ENCODE measurements at regions not wholly inside any gene's neighbourhood (a gene's known extent, or its start where the extent isn't known, plus 50 kb on each side); places are given as distances from the start of the nearest gene placed in this dataset.

DNA sequence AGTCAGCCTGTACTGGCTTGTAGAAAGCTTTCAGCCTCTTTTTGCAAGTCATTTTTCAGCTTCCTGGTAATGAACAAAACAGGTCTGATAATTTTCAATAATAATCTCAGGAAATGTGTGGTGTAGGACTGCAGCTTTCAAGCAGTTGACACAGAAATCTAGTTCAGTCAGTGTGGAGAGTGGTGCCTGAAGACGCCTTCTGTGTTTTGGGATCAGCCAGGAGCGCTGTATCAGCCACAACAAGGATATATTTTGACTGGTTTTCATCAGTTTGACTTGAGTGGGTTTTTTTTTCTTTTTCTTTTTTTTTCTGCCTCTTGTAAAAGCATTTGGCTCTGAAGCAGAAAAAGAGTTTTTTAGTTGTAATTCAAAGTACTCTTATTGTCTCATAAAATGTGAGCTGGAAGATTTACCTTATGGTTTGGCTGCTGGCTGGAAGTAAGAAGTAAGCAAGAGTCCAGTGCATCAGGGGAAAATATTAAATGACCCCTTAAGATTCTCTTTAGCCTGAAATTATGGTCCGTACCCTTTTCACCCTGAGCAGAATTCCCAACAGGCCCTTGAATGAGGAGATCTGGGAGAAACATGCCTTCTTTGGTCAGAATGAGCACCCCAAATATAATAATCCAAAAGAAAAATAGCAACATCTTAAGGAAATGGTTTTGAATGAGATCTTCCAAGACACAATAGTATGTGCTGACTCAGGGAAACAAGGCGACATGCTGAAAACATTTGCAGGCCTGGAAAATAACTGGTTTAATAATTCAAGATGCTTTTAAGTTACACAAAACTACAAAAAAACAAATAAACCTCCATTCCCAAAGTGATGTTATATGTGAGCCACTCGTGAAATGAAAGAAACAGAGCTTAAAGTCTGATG, 332.7 kb upstream of the ADAMTS9 start:
- POLR2A ChIA-PET = no interaction called here
- TF ChIP-seq CTCF (IDR thresholded peaks at IDR 0.05; ENCODE audit: control extremely low read depth, extremely low read depth, low read depth, missing control alignments) = no peak
- no peak for DNase-seq (ENCODE audit: extremely low spot score)
- CTCF ChIA-PET = interaction anchor here (0.7 kb wide), 1 partner anchor 16 kb away, joined by 3 read pairs; no protein-coding TSS in a partner anchor

DNA sequence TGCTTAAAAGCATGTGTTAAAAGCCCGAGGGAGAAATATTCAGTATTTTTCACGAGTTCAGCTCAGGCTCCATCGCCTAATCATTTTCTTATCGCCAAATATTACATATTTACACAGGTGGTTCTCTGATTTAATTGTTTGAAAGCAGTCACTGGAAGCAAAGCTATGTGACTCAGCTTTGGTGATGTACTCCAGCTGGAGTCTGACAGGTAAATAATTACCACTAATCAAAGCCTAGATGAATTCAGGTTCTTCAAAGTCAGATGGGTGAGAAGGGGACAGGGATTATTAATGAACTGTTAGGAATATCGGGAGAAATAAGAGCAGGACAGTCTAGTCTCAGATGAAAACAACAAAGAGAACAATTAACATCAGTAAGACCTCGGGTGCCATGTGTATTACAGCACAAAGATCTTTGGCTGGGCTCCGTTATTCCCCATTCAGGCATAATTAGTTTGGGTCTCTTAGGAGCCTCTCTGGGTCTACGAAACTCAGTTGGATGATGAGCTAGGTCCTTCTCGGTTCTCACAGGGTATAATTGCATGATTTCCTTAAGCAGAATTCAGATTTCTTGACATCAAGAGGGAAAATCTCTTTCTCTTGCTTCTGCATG, 331.7 kb upstream of the ADAMTS9 start:
- ChIA-PET POLR2A (no interaction called here), CTCF (interaction anchor here (0.7 kb wide), 1 partner anchor 15 kb away, joined by 3 read pairs; no protein-coding TSS in a partner anchor)
- no peak for DNase-seq (ENCODE audit: extremely low spot score)
- TF ChIP-seq CTCF (IDR thresholded peaks at IDR 0.05; ENCODE audit: control extremely low read depth, extremely low read depth, low read depth, missing control alignments) = no peak

GRCh38 chr3:65018801-65019200, 331.0 kb upstream of the ADAMTS9 start:
- POLR2A ChIA-PET = no interaction called here
- CTCF ChIA-PET = no interaction called here
- no peak for TF ChIP-seq CTCF (IDR thresholded peaks at IDR 0.05; ENCODE audit: control extremely low read depth, extremely low read depth, low read depth, missing control alignments)
- DNase-seq (ENCODE audit: extremely low spot score) = no peak

DNA sequence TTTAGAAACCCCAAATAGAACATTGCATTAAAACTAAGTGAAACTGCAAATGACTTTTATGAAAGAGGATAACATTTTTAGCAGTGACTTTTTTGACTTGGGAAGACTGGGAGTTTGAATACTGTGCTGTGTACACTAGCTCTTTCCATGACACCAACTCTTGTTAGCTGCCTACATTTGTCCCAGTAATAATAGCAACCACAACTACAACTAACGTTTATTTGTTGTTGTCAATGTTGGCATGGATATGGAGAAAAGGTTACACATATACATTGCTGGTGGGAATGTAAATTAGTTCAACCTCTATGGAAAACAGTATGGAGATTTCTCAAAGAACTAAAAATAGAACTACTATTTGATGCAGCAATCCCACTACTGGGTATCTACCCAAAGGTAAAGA, 329.6 kb upstream of the ADAMTS9 start:
- CTCF ChIA-PET = interaction anchor here (0.9 to 1.0 kb wide), 2 partner anchors 10 to 13 kb away, joined by 3 read pairs; no protein-coding TSS in a partner anchor
- POLR2A ChIA-PET = no interaction called here
- no peak for TF ChIP-seq CTCF (IDR thresholded peaks at IDR 0.05; ENCODE audit: control extremely low read depth, extremely low read depth, low read depth, missing control alignments)
- DNase-seq (ENCODE audit: extremely low spot score) = no peak

DNA sequence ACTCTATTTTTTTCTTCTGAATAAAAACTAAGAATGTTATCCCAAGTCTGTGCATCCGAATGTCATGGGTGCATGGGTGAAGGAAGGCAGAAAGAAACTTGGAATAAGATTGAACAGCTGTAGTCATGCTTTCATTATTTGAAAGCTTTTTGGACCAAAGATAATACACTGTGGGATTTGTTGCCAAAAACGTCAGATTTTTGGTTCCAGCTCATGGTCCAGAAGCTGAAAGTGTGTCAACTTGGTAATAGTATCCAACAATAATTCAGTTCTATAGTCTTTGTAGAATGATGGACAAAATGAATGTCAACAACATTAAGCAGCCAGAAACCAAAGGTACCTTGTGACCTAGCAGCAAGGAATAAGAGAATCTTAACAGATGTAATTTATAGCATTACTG, 327.9 kb upstream of the ADAMTS9 start:
- ChIA-PET CTCF (interaction anchor here (1.2 kb wide), 1 partner anchor 9 kb away, joined by 3 read pairs; no protein-coding TSS in a partner anchor), POLR2A (no interaction called here)
- no peak for DNase-seq (ENCODE audit: extremely low spot score)
- TF ChIP-seq CTCF (IDR thresholded peaks at IDR 0.05; ENCODE audit: control extremely low read depth, extremely low read depth, low read depth, missing control alignments) = no peak

- ChIA-PET POLR2A (no interaction called here), CTCF (no interaction called here)
- DNase-seq (ENCODE audit: extremely low spot score) = no peak
- TF ChIP-seq CTCF (IDR thresholded peaks at IDR 0.05; ENCODE audit: control extremely low read depth, extremely low read depth, low read depth, missing control alignments) = no peak
Measured at GRCh38 chr3:65013053-65013452, 325.3 kb upstream of the ADAMTS9 start.

All from GM10248 (cell line).